K562 (cell line): ENCODE measurements at regions not wholly inside any gene's neighbourhood (a gene's known extent, or its start where the extent isn't known, plus 50 kb on each side); places are given as distances from the start of the nearest gene placed in this dataset.

Experiments used
- ATAC-seq: fragments of 200-7000 bp; cut with Tn5 transposase; 3 replicates; pipeline ENCODE4 v1.9.1; 2020; ENCODE audit warnings: moderate library complexity
- BruUV-seq: library from RNA; stranded (reverse); fragments of 400-500 nt; replicated peaks from 2 replicates; lab custom pipeline; 2021; lab: Mats Ljungman, UMichigan
- CTCF ChIA-PET: fragments of 300-600 bp; formaldehyde crosslinking; extraction: SDS; loops from one replicate; lab custom pipeline; 2021; ENCODE audit warnings: low intra/inter-chr PET ratio; lab: Yijun Ruan, JAX
- POLR2A ChIA-PET: fragments of 300-600, 350-650 bp; sonication (Branson Sonifier 250); formaldehyde crosslinking; extraction: SDS; loops from one replicate; lab custom pipeline; 2021; ENCODE audit warnings: antibody characterized with exemption, inconsistent platforms; lab: Yijun Ruan, JAX
- DNase-seq, 4 experiments: peaks; one replicate each; pipeline versions ENCODE4 v3.0.0 to v3.0.0-alpha.2; 2011 to 2018; ENCODE audit warnings: low spot score in 3 of 4, mixed read lengths in 3 of 4; ENCODE audit errors: extremely low read depth in 1 of 4
- FAIRE-seq: peaks from 2 replicates; lab custom pipeline; 2011; peaks lifted over from hg19 to GRCh38; lab: Jason Lieb, UNC
- H2AFZ ChIP-seq: 2 replicates; pipeline ENCODE4 v1.6.0; 2011; ENCODE audit warnings: low read depth, low read length, control low read depth, inconsistent platforms
- H3K27ac ChIP-seq: fragments of 200-600 bp; 3 replicates; pipeline ENCODE4 v1.8.0; 2011; ENCODE audit warnings: low read depth, mild to moderate bottlenecking, control low read depth, inconsistent platforms, low read length, moderate library complexity, mixed read lengths; ENCODE audit errors: extremely low read depth
- H3K27me3 ChIP-seq, 2 experiments: fragments of 300-600 bp in 1 of 2; 2 replicates in 1 of 2; 3 replicates in 1 of 2; pipeline versions ENCODE4 v1.6.0 to v1.8.0; 2011; ENCODE audit warnings: inconsistent platforms in 2 of 2, low read length in 2 of 2, mild to moderate bottlenecking in 1 of 2, mixed read lengths in 1 of 2, moderate library complexity in 1 of 2; ENCODE audit not compliant: control insufficient read depth in 2 of 2, insufficient read depth in 2 of 2
- H3K36me3 ChIP-seq: fragments of 300-600 bp; 3 replicates; pipeline ENCODE4 v1.8.0; 2011; ENCODE audit warnings: mild to moderate bottlenecking, low read length, inconsistent platforms; ENCODE audit not compliant: control insufficient read depth, insufficient read depth
- H3K4me1 ChIP-seq, 2 experiments: fragments of 200-600 bp in 1 of 2; replicated peaks in 1 of 2; 2 replicates in 1 of 2; 3 replicates in 1 of 2; pipeline versions ENCODE4 v1.5.1 to v1.8.0; 2011; ENCODE audit warnings: inconsistent platforms in 2 of 2, low read length in 2 of 2, mild to moderate bottlenecking in 1 of 2, mixed read lengths in 1 of 2, moderate library complexity in 1 of 2; ENCODE audit not compliant: control insufficient read depth in 2 of 2, insufficient read depth in 2 of 2
- H3K4me2 ChIP-seq: 2 replicates; pipeline ENCODE4 v1.6.1; 2011; ENCODE audit warnings: low read length, control low read depth, inconsistent platforms, mixed read lengths; ENCODE audit not compliant: insufficient read depth
- H3K4me3 ChIP-seq: fragments of 200-600 bp; sonication (generic), shearing (Covaris generic); 2 replicates; pipeline ENCODE4 v1.5.1; 2016; ENCODE audit warnings: control low read depth, inconsistent platforms
- H3K79me2 ChIP-seq: fragments of 200-600 bp; 3 replicates; pipeline ENCODE4 v1.8.0; 2011; ENCODE audit warnings: low read length, inconsistent platforms; ENCODE audit not compliant: control insufficient read depth, insufficient read depth
- H3K9ac ChIP-seq, 2 experiments: 2 replicates each; pipeline versions ENCODE4 v1.6.0 to v1.6.1; 2011; ENCODE audit warnings: low read depth in 2 of 2, low read length in 2 of 2, control low read depth in 1 of 2, inconsistent platforms in 1 of 2, mild to moderate bottlenecking in 1 of 2, mixed read lengths in 1 of 2; ENCODE audit not compliant: insufficient read depth in 1 of 2
- H3K9me1 ChIP-seq: one replicate; pipeline ENCODE4 v1.6.0; 2011; ENCODE audit warnings: inconsistent platforms, mild to moderate bottlenecking, low read length, moderate library complexity; ENCODE audit not compliant: control insufficient read depth, insufficient read depth
- H3K9me3 ChIP-seq: replicated peaks from 2 replicates; pipeline ENCODE4 v1.5.1; 2011; ENCODE audit warnings: low read depth, low read length, inconsistent platforms; ENCODE audit not compliant: control insufficient read depth, insufficient read depth
- H4K20me1 ChIP-seq: replicated peaks from 2 replicates; pipeline ENCODE4 v1.6.1; 2011; ENCODE audit warnings: low read length, inconsistent platforms, mixed read lengths; ENCODE audit not compliant: control insufficient read depth, insufficient read depth
- CUX1 ChIP-seq: fragments of 200-800 bp; sonication (Bioruptor generic); IDR thresholded peaks from 2 replicates; pipeline ENCODE4 v1.6.1; 2016; ENCODE audit warnings: missing genetic modification characterization, missing compliant biosample characterization
- ELF1 ChIP-seq: fragments of 200-800 bp; sonication (Bioruptor generic); IDR thresholded peaks from 2 replicates; pipeline ENCODE4 v1.6.1; 2016; ENCODE audit warnings: missing genetic modification characterization, missing compliant biosample characterization
- GATA2 ChIP-seq: sonication (generic); formaldehyde crosslinking; IDR thresholded peaks from 2 replicates; pipeline ENCODE4 v1.4.0; 2020; ENCODE audit warnings: mild to moderate bottlenecking, missing genetic modification reagents
- KAT8 ChIP-seq: fragments of 450-650 bp; IDR thresholded peaks from 2 replicates; pipeline ENCODE4 v1.6.1; 2016; ENCODE audit warnings: low read depth, mild to moderate bottlenecking
- MAFF ChIP-seq: IDR thresholded peaks from 2 replicates; pipeline ENCODE4 v1.6.1; 2012; ENCODE audit warnings: low read length, improper control_type of control experiment
- MAFK ChIP-seq: IDR thresholded peaks from 2 replicates; pipeline ENCODE4 v1.6.1; 2011; ENCODE audit warnings: low read length, improper control_type of control experiment
- MCM2 ChIP-seq: fragments of 450-650 bp; IDR thresholded peaks from 2 replicates; pipeline ENCODE4 v1.6.1; 2017; ENCODE audit warnings: low read depth, mild to moderate bottlenecking
- MCM3 ChIP-seq: fragments of 450-650 bp; IDR thresholded peaks from 2 replicates; pipeline ENCODE4 v1.6.1; 2016
- MED1 ChIP-seq: sonication (generic); formaldehyde crosslinking; IDR thresholded peaks from 2 replicates; pipeline ENCODE4 v1.8.1; 2023; ENCODE audit warnings: missing genetic modification reagents, borderline replicate concordance
- NCOA6 ChIP-seq: fragments of 450-650 bp; IDR thresholded peaks from 2 replicates; pipeline ENCODE4 v1.6.1; 2017; ENCODE audit warnings: mild to moderate bottlenecking
- NR2F6 ChIP-seq: fragments of 450-650 bp; formaldehyde crosslinking; IDR thresholded peaks from 2 replicates; pipeline ENCODE4 v1.4.0; 2020; ENCODE audit warnings: mild to moderate bottlenecking
- POLR2AphosphoS2 ChIP-seq: IDR thresholded peaks from 2 replicates; pipeline ENCODE4 v1.6.1; 2012; ENCODE audit warnings: low read length, improper control_type of control experiment
- PRPF4 ChIP-seq: fragments of 200-400 bp; formaldehyde crosslinking; IDR thresholded peaks from one replicate; pipeline ENCODE4 v1.6.1; 2017; ENCODE audit warnings: low read length, low read depth, mild to moderate bottlenecking; ENCODE audit not compliant: insufficient read depth, poor library complexity, severe bottlenecking
- SIN3B ChIP-seq: fragments of 450-650 bp; IDR thresholded peaks from 2 replicates; pipeline ENCODE4 v1.6.1; 2017; ENCODE audit warnings: low read depth, mild to moderate bottlenecking, moderate library complexity
- SRSF9 ChIP-seq: fragments of 200-400 bp; formaldehyde crosslinking; IDR thresholded peaks from 2 replicates; pipeline ENCODE4 v1.6.1; 2017; ENCODE audit warnings: low read depth, low read length, borderline replicate concordance
- TFAM ChIP-seq: fragments of 250-450 bp; sonication (Bioruptor Pico); conservative IDR thresholded peaks from 2 replicates; pipeline ENCODE4 v1.5.0; 2021; ENCODE audit warnings: mild to moderate bottlenecking, moderate library complexity
- ZBED1 ChIP-seq: IDR thresholded peaks from 2 replicates; pipeline ENCODE4 v1.6.1; 2014
- ZNF644 ChIP-seq: fragments of 200-800 bp; sonication (Bioruptor generic); IDR thresholded peaks from 2 replicates; pipeline ENCODE4 v1.6.1; 2016; ENCODE audit warnings: low read depth, missing genetic modification characterization, missing compliant biosample characterization
- ZNF778 ChIP-seq: fragments of 450-650 bp; formaldehyde crosslinking; IDR thresholded peaks from 2 replicates; pipeline ENCODE4 v1.4.0; 2020; ENCODE audit warnings: mild to moderate bottlenecking, moderate library complexity
- WGBS: fragments of 100-300 bp; shearing (Covaris generic); methylation state at CpG from one replicate; pipeline ENCODE4 v1.1.6; 2016; ENCODE audit warnings: low coverage, mixed read lengths; ENCODE audit not compliant: insufficient coverage; ENCODE audit errors: missing lambda C conversion rate; 5-methylcytosine and 5-hydroxymethylcytosine counted together
- in situ Hi-C: fragments of 300-500 bp; cut with MboI; formaldehyde crosslinking; loops from 4 replicates; pipeline ENCODE4 v1.15.0; 2018; ENCODE audit warnings: inconsistent platforms, mixed read lengths
- intact Hi-C: fragments of 100-400 bp; cut with micrococcal nuclease; formaldehyde crosslinking; loops from 2 replicates; pipeline ENCODE4 v1.14.2; 2022
- TF ChIP-seq, protein P1 (sequence below), 2 experiments: fragments of 450-650 bp in 1 of 2; sonication (generic) in 1 of 2; formaldehyde crosslinking; conservative IDR thresholded peaks; 2 replicates each; pipeline versions ENCODE4 v1.4.0 to v1.8.1; 2020 to 2022; ENCODE audit warnings: mild to moderate bottlenecking in 1 of 2, missing genetic modification reagents in 1 of 2

DNA sequence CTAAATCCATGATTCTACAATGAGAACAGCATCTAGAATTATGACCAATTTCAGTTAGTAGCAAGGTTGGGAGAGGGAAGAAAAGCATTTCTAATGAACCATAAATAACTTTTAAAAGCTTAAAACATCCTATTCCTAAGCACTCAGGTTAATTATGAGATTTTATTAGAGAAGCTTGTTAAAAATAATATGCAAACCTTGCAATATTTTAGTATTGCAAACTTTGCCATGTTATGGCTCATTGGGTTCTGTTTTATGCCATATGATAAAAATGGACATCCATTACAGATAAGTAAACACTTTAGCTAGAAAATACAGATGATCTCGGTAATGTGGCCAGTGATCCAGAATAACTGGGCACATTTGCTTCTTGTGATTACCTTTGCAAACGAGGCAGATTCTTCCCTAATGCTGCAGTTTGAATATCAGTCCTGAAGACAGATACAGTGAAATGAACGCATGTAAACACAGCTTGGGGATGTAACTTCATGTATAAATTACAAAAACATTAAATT, 447.0 kb downstream of the PLK2 start:
- no peak overlapping the region for H3K9ac ChIP-seq
- no peak overlapping the region for H3K4me3 ChIP-seq
- no peak for DNase-seq
- no peaks in the 10 kb centered on the region for H3K9me1 ChIP-seq
- no peaks in the 10 kb centered on the region for H3K27me3 ChIP-seq
- 2% methylated on average over 3 of the region's 3 CpGs for WGBS
- H3K4me1 ChIP-seq, result peaks cover 0 to 9% of the 10 kb centered on the region in 2 experiments; a peak in 3 of 5 replicates
- CTCF ChIA-PET, result no interaction called here
- POLR2A ChIA-PET, result interaction anchor here (0.8 kb wide), 1 partner anchor 20 kb away, joined by 3 read pairs; no protein-coding TSS in a partner anchor
- intact Hi-C loops (no loop called here), in situ Hi-C loops (no loop called here)
- no peaks in the 10 kb centered on the region for H3K36me3 ChIP-seq
- ATAC-seq, result no peak
- peak overlapping the region; percentile 20 for H2AFZ ChIP-seq
- BruUV-seq, result no TSS peak
- H3K9me3 ChIP-seq, result no peaks in the 10 kb centered on the region
- H3K4me2 ChIP-seq, result no peak overlapping the region
- H4K20me1 ChIP-seq, result no peaks in the 10 kb centered on the region
- FAIRE-seq, result peak; percentile 15
- no peak overlapping the region for H3K27ac ChIP-seq
- H3K79me2 ChIP-seq, result no peaks in the 10 kb centered on the region
- no peak for TF ChIP-seq MCM3
- TF ChIP-seq MAFK, result peak; percentile 31; the same call in 1 of the 2 replicates
- no peak for TF ChIP-seq NR2F6 (CRISPR knock-in tag)
- TF ChIP-seq ELF1 (tag), result no peak
- TF ChIP-seq SIN3B, result no peak
- TF ChIP-seq POLR2AphosphoS2, result no peak
- no peak for TF ChIP-seq ZNF644 (tag)
- TF ChIP-seq, protein P1, sequence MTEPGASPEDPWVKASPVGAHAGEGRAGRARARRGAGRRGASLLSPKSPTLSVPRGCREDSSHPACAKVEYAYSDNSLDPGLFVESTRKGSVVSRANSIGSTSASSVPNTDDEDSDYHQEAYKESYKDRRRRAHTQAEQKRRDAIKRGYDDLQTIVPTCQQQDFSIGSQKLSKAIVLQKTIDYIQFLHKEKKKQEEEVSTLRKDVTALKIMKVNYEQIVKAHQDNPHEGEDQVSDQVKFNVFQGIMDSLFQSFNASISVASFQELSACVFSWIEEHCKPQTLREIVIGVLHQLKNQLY (CRISPR knock-in tag; conservative IDR thresholded peaks at IDR 0.05), result no peak
- TF ChIP-seq ZBED1, result no peak
- peak; percentile 44; the same call in 1 of the 2 replicates for TF ChIP-seq MAFF
- TF ChIP-seq SRSF9, result no peak
- no peak for TF ChIP-seq TFAM (CRISPR knock-in tag)
- TF ChIP-seq PRPF4, result no peak
- TF ChIP-seq KAT8, result no peak
- no peak for TF ChIP-seq MCM2
- TF ChIP-seq GATA2 (CRISPR knock-in tag), result no peak
- TF ChIP-seq ZNF778, result no peak
- no peak for TF ChIP-seq CUX1
- no peak for TF ChIP-seq NCOA6
- TF ChIP-seq MED1 (CRISPR knock-in tag), result no peak
